ENCODE measurements at regions not wholly inside any gene's neighbourhood (a gene's known extent, or its start where the extent isn't known, plus 50 kb on each side); places are given as distances from the start of the nearest gene placed in this dataset.

DNA sequence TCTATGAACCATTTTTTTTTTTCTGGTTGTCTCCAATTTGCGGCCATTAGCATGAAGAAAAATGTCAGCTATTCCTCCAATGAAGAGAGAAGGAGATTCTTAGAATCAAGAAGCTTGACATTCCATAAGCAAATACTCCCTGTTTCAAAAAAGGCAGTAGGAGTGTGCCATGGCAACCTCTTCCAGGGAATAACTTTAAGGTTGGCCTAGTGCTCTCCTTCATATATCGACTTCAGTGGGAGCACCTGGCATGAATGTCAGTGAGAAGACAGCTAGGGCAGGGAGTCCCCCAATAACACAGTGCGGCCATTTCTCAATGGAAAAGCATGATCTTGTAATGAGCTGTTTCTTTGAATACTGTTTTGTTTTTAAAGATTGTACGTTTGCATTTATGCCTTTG lies 493.0 kb upstream of the ATP11B start:
- Histone ChIP-seq H3K4me1 (ENCODE audit: control insufficient read depth, extremely low read depth, insufficient read depth, low read length) (no peaks in the 10 kb centered on the region), H2AFZ (ENCODE audit: low read depth, low read length) (no peak overlapping the region), H3K9ac (replicated peaks; ENCODE audit: extremely low read depth, insufficient read depth, low read length) (no peak overlapping the region), H3K9me3 (replicated peaks; ENCODE audit: control insufficient read depth, insufficient read depth, low read length) (no peaks in the 10 kb centered on the region), H3K27me3 (ENCODE audit: control insufficient read depth in 2 of 2, insufficient read depth in 2 of 2, low read length in 2 of 2) (no peaks in the 10 kb centered on the region), H3K9me1 (replicated peaks; ENCODE audit: control insufficient read depth, extremely low read depth, insufficient read depth, low read length) (no peaks in the 10 kb centered on the region), H4K20me1 (replicated peaks; ENCODE audit: control insufficient read depth, extremely low read depth, insufficient read depth, low read length) (no peaks in the 10 kb centered on the region), H3K4me3 (replicated peaks in 1 of 3; ENCODE audit: insufficient read depth in 1 of 3, low read depth in 1 of 3, low read length in 3 of 3) (no peak overlapping the region), H3K79me2 (ENCODE audit: control insufficient read depth, insufficient read depth, low read length) (no peaks in the 10 kb centered on the region), H3K4me2 (ENCODE audit: insufficient read depth, low read length) (no peak overlapping the region), H3K27ac (ENCODE audit: insufficient read depth, low read depth, low read length) (no peak overlapping the region), H3K36me3 (ENCODE audit: control insufficient read depth in 2 of 2, extremely low read depth in 1 of 2, insufficient read depth in 2 of 2, low read length in 2 of 2) (no peaks in the 10 kb centered on the region)
- FAIRE-seq (no peak), DNase-seq (ENCODE audit: low read depth, low spot score) (no peak)
- intact Hi-C loops (cut with micrococcal nuclease): no loop called here
- POLR2A ChIA-PET: no interaction called here
- BruUV-seq (replicated peaks): no TSS peak
- dilution Hi-C loops (cut with MboI; ENCODE audit: extremely low pct_ligation_motif_present, low sequenced_read_pairs): no loop called here
- TF ChIP-seq FOS (IDR thresholded peaks at IDR 0.05; ENCODE audit: borderline replicate concordance, insufficient read depth, low read length) (no peak), GATA2 (IDR thresholded peaks at IDR 0.05; ENCODE audit: insufficient read depth, insufficient read length, low read depth, low read length) (no peak), JUN (IDR thresholded peaks at IDR 0.05; ENCODE audit: borderline replicate concordance, insufficient read depth, insufficient read length, low read depth) (no peak)
- CTCF ChIA-PET: no interaction called here

DNA sequence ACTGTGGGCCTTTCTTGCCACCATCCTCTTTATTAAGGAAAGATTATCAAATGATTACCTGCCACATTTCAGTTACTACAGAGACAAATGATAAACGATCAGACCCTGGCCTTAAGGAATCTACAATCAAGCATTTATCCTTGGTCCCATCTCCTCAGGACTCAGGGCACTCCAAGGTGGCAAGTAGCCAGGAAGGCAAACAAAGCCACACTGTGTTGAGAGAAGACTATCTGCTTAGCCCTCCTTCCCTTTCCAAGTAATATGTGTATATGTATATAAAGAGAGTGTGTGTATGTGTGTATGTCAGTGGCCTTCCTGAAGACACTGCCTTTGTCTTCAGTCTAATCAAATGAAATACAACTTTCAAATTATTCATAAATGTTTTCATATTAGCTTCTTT lies 490.1 kb upstream of the ATP11B start:
- ChIA-PET CTCF (no interaction called here), POLR2A (no interaction called here)
- H3K36me3 ChIP-seq (ENCODE audit: control insufficient read depth in 2 of 2, extremely low read depth in 1 of 2, insufficient read depth in 2 of 2, low read length in 2 of 2): no peaks in the 10 kb centered on the region
- dilution Hi-C loops (cut with MboI; ENCODE audit: extremely low pct_ligation_motif_present, low sequenced_read_pairs) (no loop called here), intact Hi-C loops (cut with micrococcal nuclease) (no loop called here)
- no peak for FAIRE-seq
- no peaks in the 10 kb centered on the region for H3K27me3 ChIP-seq (ENCODE audit: control insufficient read depth in 2 of 2, insufficient read depth in 2 of 2, low read length in 2 of 2)
- H3K9me1 ChIP-seq (replicated peaks; ENCODE audit: control insufficient read depth, extremely low read depth, insufficient read depth, low read length): no peaks in the 10 kb centered on the region
- no peak overlapping the region for H3K9ac ChIP-seq (replicated peaks; ENCODE audit: extremely low read depth, insufficient read depth, low read length)
- no peak for DNase-seq (ENCODE audit: low read depth, low spot score)
- H3K4me3 ChIP-seq (replicated peaks in 1 of 3; ENCODE audit: insufficient read depth in 1 of 3, low read depth in 1 of 3, low read length in 3 of 3): no peak overlapping the region
- no peak overlapping the region for H2AFZ ChIP-seq (ENCODE audit: low read depth, low read length)
- no peak overlapping the region for H3K27ac ChIP-seq (ENCODE audit: insufficient read depth, low read depth, low read length)
- H3K79me2 ChIP-seq (ENCODE audit: control insufficient read depth, insufficient read depth, low read length): no peaks in the 10 kb centered on the region
- H3K4me1 ChIP-seq (ENCODE audit: control insufficient read depth, extremely low read depth, insufficient read depth, low read length): no peaks in the 10 kb centered on the region
- TF ChIP-seq POLR2A (IDR thresholded peaks at IDR 0.05; ENCODE audit: low read depth, low read length) (no peak), FOS (IDR thresholded peaks at IDR 0.05; ENCODE audit: borderline replicate concordance, insufficient read depth, low read length) (no peak), JUN (IDR thresholded peaks at IDR 0.05; ENCODE audit: borderline replicate concordance, insufficient read depth, insufficient read length, low read depth) (no peak), MYC (IDR thresholded peaks at IDR 0.05; ENCODE audit: low read depth, low read length) (no peak), CTCF (IDR thresholded peaks at IDR 0.05; ENCODE audit: extremely low read depth in 1 of 2, insufficient read depth in 1 of 2, low read depth in 1 of 2, low read length in 2 of 2) (no peak), POLR2AphosphoS5 (IDR thresholded peaks at IDR 0.05; ENCODE audit: insufficient read depth, low read depth, low read length) (no peak), GATA2 (IDR thresholded peaks at IDR 0.05; ENCODE audit: insufficient read depth, insufficient read length, low read depth, low read length) (no peak), EZH2 (IDR thresholded peaks at IDR 0.05; ENCODE audit: borderline replicate concordance, low read depth, low read length, severe bottlenecking) (no peak)
- TF ChIP-seq, protein P1, sequence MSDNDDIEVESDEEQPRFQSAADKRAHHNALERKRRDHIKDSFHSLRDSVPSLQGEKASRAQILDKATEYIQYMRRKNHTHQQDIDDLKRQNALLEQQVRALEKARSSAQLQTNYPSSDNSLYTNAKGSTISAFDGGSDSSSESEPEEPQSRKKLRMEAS (IDR thresholded peaks at IDR 0.05; ENCODE audit: insufficient read depth, insufficient read length): no peak
- no TSS peak for BruUV-seq (replicated peaks)
- H3K9me3 ChIP-seq (replicated peaks; ENCODE audit: control insufficient read depth, insufficient read depth, low read length): no peaks in the 10 kb centered on the region
- no peaks in the 10 kb centered on the region for H4K20me1 ChIP-seq (replicated peaks; ENCODE audit: control insufficient read depth, extremely low read depth, insufficient read depth, low read length)
- H3K4me2 ChIP-seq (ENCODE audit: insufficient read depth, low read length): no peak overlapping the region
